Astrocyte (in vitro differentiated cells and primary cell): ENCODE measurements at regions not wholly inside any gene's neighbourhood (a gene's known extent, or its start where the extent isn't known, plus 50 kb on each side); places are given as distances from the start of the nearest gene placed in this dataset.

ENCODE experiments used
- DNase-seq: peaks from one replicate; pipeline ENCODE4 v3.0.0-alpha.2; 2010; ENCODE audit warnings: low read depth
- FAIRE-seq: peaks from 2 replicates; lab custom pipeline; 2011; peaks lifted over from hg19 to GRCh38; lab: Jason Lieb, UNC
- H2AFZ ChIP-seq: 2 replicates; pipeline ENCODE4 v1.6.0; 2012; ENCODE audit warnings: low read depth, low read length, inconsistent platforms
- H3K27ac ChIP-seq: 2 replicates; pipeline ENCODE4 v1.5.1; 2011; ENCODE audit warnings: low read depth, low read length, inconsistent platforms
- H3K27me3 ChIP-seq: 2 replicates; pipeline ENCODE4 v1.6.0; 2011; ENCODE audit warnings: low read length, inconsistent platforms; ENCODE audit not compliant: insufficient read depth
- H3K36me3 ChIP-seq: 2 replicates; pipeline ENCODE4 v1.5.1; 2011; ENCODE audit warnings: low read length, inconsistent platforms; ENCODE audit not compliant: insufficient read depth
- H3K4me1 ChIP-seq: 2 replicates; pipeline ENCODE4 v1.5.1; 2011; ENCODE audit warnings: low read length, inconsistent platforms; ENCODE audit not compliant: insufficient read depth
- H3K4me2 ChIP-seq: 2 replicates; pipeline ENCODE4 v1.6.0; 2012; ENCODE audit warnings: low read length, inconsistent platforms
- H3K4me3 ChIP-seq: 2 replicates; pipeline ENCODE4 v1.5.1; 2011; ENCODE audit warnings: low read depth, mild to moderate bottlenecking, low read length, inconsistent platforms; ENCODE audit not compliant: insufficient read depth
- H3K79me2 ChIP-seq: 2 replicates; pipeline ENCODE4 v1.6.0; 2012; ENCODE audit warnings: mild to moderate bottlenecking, low read length, inconsistent platforms; ENCODE audit not compliant: insufficient read depth
- H3K9ac ChIP-seq: 2 replicates; pipeline ENCODE4 v1.6.0; 2012; ENCODE audit warnings: mild to moderate bottlenecking, low read length, inconsistent platforms
- H3K9me3 ChIP-seq: 2 replicates; pipeline ENCODE4 v1.5.1; 2012; ENCODE audit warnings: low read depth, mild to moderate bottlenecking, low read length, inconsistent platforms; ENCODE audit not compliant: insufficient read depth
- H4K20me1 ChIP-seq: 2 replicates; pipeline ENCODE4 v1.6.0; 2012; ENCODE audit warnings: low read length, inconsistent platforms; ENCODE audit not compliant: insufficient read depth
- H3K27ac Mint-ChIP-seq: one replicate; pipeline ENCODE4 v1.8.0; 2021; ENCODE audit warnings: mild to moderate bottlenecking, mixed read lengths; ENCODE audit not compliant: unreplicated experiment
- H3K27me3 Mint-ChIP-seq: one replicate; pipeline ENCODE4 v1.8.0; 2021; ENCODE audit warnings: low read depth, mixed read lengths; ENCODE audit not compliant: unreplicated experiment
- H3K36me3 Mint-ChIP-seq: one replicate; pipeline ENCODE4 v1.8.0; 2021; ENCODE audit warnings: low read depth, mixed read lengths; ENCODE audit not compliant: unreplicated experiment
- H3K4me1 Mint-ChIP-seq: one replicate; pipeline ENCODE4 v1.8.0; 2021; ENCODE audit warnings: low read depth, mixed read lengths; ENCODE audit not compliant: unreplicated experiment
- H3K4me3 Mint-ChIP-seq: one replicate; pipeline ENCODE4 v1.8.0; 2021; ENCODE audit warnings: mild to moderate bottlenecking, moderate library complexity, mixed read lengths; ENCODE audit not compliant: unreplicated experiment
- H3K9me3 Mint-ChIP-seq: one replicate; pipeline ENCODE4 v1.8.0; 2021; ENCODE audit warnings: mild to moderate bottlenecking, mixed read lengths; ENCODE audit not compliant: unreplicated experiment
- CTCF ChIP-seq: IDR thresholded peaks from 2 replicates; pipeline ENCODE4 v1.5.1; 2011; ENCODE audit warnings: low read depth, mild to moderate bottlenecking, inconsistent platforms, low read length, moderate library complexity; ENCODE audit not compliant: insufficient read depth
- EZH2 ChIP-seq: IDR thresholded peaks from 2 replicates; pipeline ENCODE4 v1.6.1; 2012; ENCODE audit warnings: mild to moderate bottlenecking, low read length, inconsistent platforms; ENCODE audit not compliant: insufficient read depth

- Histone ChIP-seq H3K36me3 (no peaks in the 10 kb centered on the region), H3K4me1 (no peaks in the 10 kb centered on the region), H3K79me2 (no peaks in the 10 kb centered on the region), H3K9ac (no peak overlapping the region), H3K4me2 (no peak overlapping the region), H3K27me3 (no peaks in the 10 kb centered on the region), H3K9me3 (no peaks in the 10 kb centered on the region), H2AFZ (no peak overlapping the region), H3K27ac (no peak overlapping the region), H3K4me3 (no peak overlapping the region), H4K20me1 (no peaks in the 10 kb centered on the region)
- Mint-ChIP-seq H3K4me3 (no peak overlapping the region), H3K27me3 (peaks cover 6% of the 10 kb centered on the region), H3K27ac (no peak overlapping the region), H3K4me1 (no peaks in the 10 kb centered on the region), H3K9me3 (peaks cover 4% of the 10 kb centered on the region), H3K36me3 (no peaks in the 10 kb centered on the region)
- TF ChIP-seq EZH2 (no peak), CTCF (no peak)
- DNase-seq (no peak), FAIRE-seq (peak; percentile 9)
These were observed 233.6 kb upstream of the BCOR start for GRCh38 chrX:40331353-40331752.

DNA sequence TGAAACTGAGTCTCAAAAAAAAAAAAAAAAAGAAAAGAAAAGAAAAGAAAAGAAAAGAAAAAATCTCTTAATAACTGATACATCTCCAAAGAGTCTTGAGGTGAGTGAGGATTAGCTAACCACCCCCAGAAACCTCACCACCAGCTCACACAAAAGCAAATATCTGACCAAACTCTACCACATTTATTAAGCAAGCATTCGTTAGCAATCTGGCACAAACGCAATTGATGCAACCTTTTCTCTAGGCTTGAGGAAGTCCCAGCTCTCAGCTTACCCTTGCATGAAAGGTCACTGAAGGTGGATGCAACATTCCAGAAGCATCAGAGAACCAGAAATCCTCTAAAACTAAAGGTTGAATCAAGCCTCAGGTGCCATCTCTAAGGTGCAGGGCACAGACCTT, 231.9 kb upstream of the BCOR start:
- H3K27me3 Mint-ChIP-seq = peaks cover 6% of the 10 kb centered on the region
- H3K4me1 Mint-ChIP-seq = no peaks in the 10 kb centered on the region
- DNase-seq = no peak
- Histone ChIP-seq H3K27ac (no peak overlapping the region), H3K9ac (no peak overlapping the region), H3K4me3 (no peak overlapping the region), H4K20me1 (no peaks in the 10 kb centered on the region), H3K36me3 (no peaks in the 10 kb centered on the region), H3K4me1 (no peaks in the 10 kb centered on the region), H3K27me3 (no peaks in the 10 kb centered on the region), H3K9me3 (no peaks in the 10 kb centered on the region), H3K79me2 (no peaks in the 10 kb centered on the region), H3K4me2 (no peak overlapping the region), H2AFZ (no peak overlapping the region)
- no peak overlapping the region for H3K27ac Mint-ChIP-seq
- no peak overlapping the region for H3K4me3 Mint-ChIP-seq
- TF ChIP-seq CTCF = no peak
- no peak for TF ChIP-seq EZH2
- no peaks in the 10 kb centered on the region for H3K36me3 Mint-ChIP-seq
- FAIRE-seq = peak; percentile 94
- H3K9me3 Mint-ChIP-seq = peaks cover 4% of the 10 kb centered on the region

DNA sequence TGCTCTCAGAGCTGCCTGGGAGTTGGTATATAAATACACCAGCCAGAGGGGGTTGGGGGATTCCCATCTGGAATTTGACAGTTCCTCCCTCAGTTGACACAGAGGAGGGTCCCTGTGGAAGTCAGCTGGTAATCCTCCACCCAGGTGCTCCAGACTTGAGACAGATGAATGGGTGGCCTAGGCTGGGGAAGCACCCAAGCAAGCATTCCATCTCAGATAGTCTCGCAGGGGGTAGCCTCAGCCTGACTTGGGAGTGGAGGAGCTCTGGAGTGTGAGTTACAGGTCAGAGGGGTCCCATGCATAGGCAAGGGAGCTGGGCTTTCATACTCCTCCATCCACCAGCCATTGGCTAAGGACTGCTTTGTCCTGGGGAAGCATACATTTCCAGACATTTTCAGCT, 229.3 kb upstream of the BCOR start:
- no peak overlapping the region for H3K4me3 Mint-ChIP-seq
- TF ChIP-seq EZH2 (no peak), CTCF (no peak)
- no peak overlapping the region for H3K27ac Mint-ChIP-seq

More for the DNA sequence above, 229.3 kb upstream of the BCOR start:
- Histone ChIP-seq H2AFZ (no peak overlapping the region), H4K20me1 (no peaks in the 10 kb centered on the region), H3K4me3 (no peak overlapping the region), H3K4me2 (no peak overlapping the region), H3K79me2 (no peaks in the 10 kb centered on the region), H3K36me3 (no peaks in the 10 kb centered on the region), H3K27me3 (no peaks in the 10 kb centered on the region), H3K9me3 (no peaks in the 10 kb centered on the region), H3K27ac (no peak overlapping the region), H3K9ac (no peak overlapping the region), H3K4me1 (no peaks in the 10 kb centered on the region)
- FAIRE-seq (no peak), DNase-seq (no peak)
- peaks cover 4% of the 10 kb centered on the region for H3K9me3 Mint-ChIP-seq
- H3K36me3 Mint-ChIP-seq = no peaks in the 10 kb centered on the region
- no peaks in the 10 kb centered on the region for H3K4me1 Mint-ChIP-seq
- H3K27me3 Mint-ChIP-seq = peaks cover 8% of the 10 kb centered on the region
